H1 (cell line): ENCODE measurements at regions not wholly inside any gene's neighbourhood (a gene's known extent, or its start where the extent isn't known, plus 50 kb on each side); places are given as distances from the start of the nearest gene placed in this dataset.

Experiments used
- BACH1 ChIP-seq: IDR thresholded peaks from 2 replicates; pipeline ENCODE4 v1.6.1; 2012; ENCODE audit warnings: low read length, improper control_type of control experiment
- CBX5 ChIP-seq: fragments of 300-800, 300-1000 bp; sonication (generic); IDR thresholded peaks from 2 replicates; pipeline ENCODE4 v1.7.1; 2016; ENCODE audit warnings: antibody characterized with exemption, low read length, low read depth
- CEBPB ChIP-seq: IDR thresholded peaks from 2 replicates; pipeline ENCODE4 v1.6.1; 2012; ENCODE audit warnings: low read depth, low read length
- CREB1 ChIP-seq: IDR thresholded peaks from 2 replicates; pipeline ENCODE4 v1.6.1; 2012; ENCODE audit warnings: inconsistent platforms
- CTCF ChIP-seq, 3 experiments: IDR thresholded peaks; 1 replicate in 2 of 3; 2 replicates in 1 of 3; pipeline versions ENCODE4 v1.5.1 to v1.6.1; 2011; ENCODE audit warnings: low read length in 3 of 3, mild to moderate bottlenecking in 3 of 3, inconsistent platforms in 2 of 3, low read depth in 1 of 3, moderate library complexity in 1 of 3; ENCODE audit not compliant: insufficient read depth in 1 of 3; ENCODE audit errors: control extremely low read depth in 1 of 3
- EZH2 ChIP-seq: fragments of 200-600 bp; sonication (generic); IDR thresholded peaks from 2 replicates; pipeline ENCODE4 v1.7.1; 2012; ENCODE audit warnings: low read depth, mild to moderate bottlenecking, moderate library complexity, low read length, inconsistent platforms; ENCODE audit not compliant: severe bottlenecking
- KDM1A ChIP-seq: fragments of 200-600, 300-600 bp; sonication (generic); IDR thresholded peaks from 2 replicates; pipeline ENCODE4 v1.7.1; 2016; ENCODE audit warnings: mild to moderate bottlenecking, low read length, borderline replicate concordance
- MAFK ChIP-seq: IDR thresholded peaks from 2 replicates; pipeline ENCODE4 v1.6.1; 2012; ENCODE audit warnings: low read depth, mild to moderate bottlenecking, improper control_type of control experiment, low read length
- NANOG ChIP-seq: IDR thresholded peaks from 2 replicates; pipeline ENCODE4 v1.6.1; 2011; ENCODE audit warnings: low read length, low read depth, mild to moderate bottlenecking, inconsistent platforms; ENCODE audit not compliant: insufficient read depth, poor library complexity, severe bottlenecking
- POLR2A ChIP-seq, 2 experiments: IDR thresholded peaks; 1 replicate in 1 of 2; 2 replicates in 1 of 2; pipeline ENCODE4 v1.6.1; 2011; ENCODE audit warnings: low read depth in 2 of 2, low read length in 2 of 2, mild to moderate bottlenecking in 2 of 2; ENCODE audit errors: control extremely low read depth in 1 of 2
- SP4 ChIP-seq: IDR thresholded peaks from 2 replicates; pipeline ENCODE4 v1.6.1; 2012; ENCODE audit warnings: low read length, inconsistent platforms

- TF ChIP-seq POLR2A (IDR thresholded peaks at IDR 0.05; ENCODE audit: control extremely low read depth in 1 of 2, low read depth in 2 of 2, low read length in 2 of 2): no peak
- TF ChIP-seq CTCF (IDR thresholded peaks at IDR 0.05; ENCODE audit: control extremely low read depth in 1 of 3, insufficient read depth in 1 of 3, low read depth in 1 of 3, low read length in 3 of 3): no peak
- no peak for TF ChIP-seq CREB1
- TF ChIP-seq MAFK: no peak
- TF ChIP-seq EZH2: no peak
- no peak for TF ChIP-seq SP4
- no peak for TF ChIP-seq BACH1
- no peak for TF ChIP-seq CEBPB
- TF ChIP-seq KDM1A: no peak
- no peak for TF ChIP-seq NANOG
- no peak for TF ChIP-seq CBX5
Measured at GRCh38 chr7:142614116-142614515, 135.2 kb upstream of the PRSS1 start.
